ENCODE measurements at regions not wholly inside any gene's neighbourhood (a gene's known extent, or its start where the extent isn't known, plus 50 kb on each side); places are given as distances from the start of the nearest gene placed in this dataset.

DNA sequence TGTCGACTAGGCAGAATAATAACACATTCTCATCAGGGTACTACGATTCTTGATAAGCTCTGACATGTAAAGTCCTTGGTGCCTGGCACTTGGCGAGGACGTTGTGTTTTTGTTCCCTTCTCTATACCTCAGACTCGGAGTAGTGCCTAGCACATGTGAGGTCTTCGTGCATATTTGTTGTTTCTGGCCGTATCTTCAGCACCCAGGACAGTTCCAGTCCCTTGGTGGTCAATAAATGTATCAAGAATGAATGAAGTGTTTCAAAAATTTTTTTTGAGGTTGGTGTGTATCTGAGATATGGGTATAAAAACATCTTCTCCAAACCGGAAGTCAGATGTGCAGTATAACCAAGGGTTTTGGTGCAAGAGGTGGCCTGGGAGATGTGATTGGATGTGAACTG lies 198.2 kb downstream of the AACS start:
- TF ChIP-seq, protein P1, sequence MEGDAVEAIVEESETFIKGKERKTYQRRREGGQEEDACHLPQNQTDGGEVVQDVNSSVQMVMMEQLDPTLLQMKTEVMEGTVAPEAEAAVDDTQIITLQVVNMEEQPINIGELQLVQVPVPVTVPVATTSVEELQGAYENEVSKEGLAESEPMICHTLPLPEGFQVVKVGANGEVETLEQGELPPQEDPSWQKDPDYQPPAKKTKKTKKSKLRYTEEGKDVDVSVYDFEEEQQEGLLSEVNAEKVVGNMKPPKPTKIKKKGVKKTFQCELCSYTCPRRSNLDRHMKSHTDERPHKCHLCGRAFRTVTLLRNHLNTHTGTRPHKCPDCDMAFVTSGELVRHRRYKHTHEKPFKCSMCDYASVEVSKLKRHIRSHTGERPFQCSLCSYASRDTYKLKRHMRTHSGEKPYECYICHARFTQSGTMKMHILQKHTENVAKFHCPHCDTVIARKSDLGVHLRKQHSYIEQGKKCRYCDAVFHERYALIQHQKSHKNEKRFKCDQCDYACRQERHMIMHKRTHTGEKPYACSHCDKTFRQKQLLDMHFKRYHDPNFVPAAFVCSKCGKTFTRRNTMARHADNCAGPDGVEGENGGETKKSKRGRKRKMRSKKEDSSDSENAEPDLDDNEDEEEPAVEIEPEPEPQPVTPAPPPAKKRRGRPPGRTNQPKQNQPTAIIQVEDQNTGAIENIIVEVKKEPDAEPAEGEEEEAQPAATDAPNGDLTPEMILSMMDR (conservative IDR thresholded peaks at IDR 0.05; ENCODE audit: low read depth, low read length), result no peak
- TF ChIP-seq EZH2 (IDR thresholded peaks at IDR 0.05; ENCODE audit: low read length, unreplicated experiment), result no peak
- TF ChIP-seq EZH2phosphoT487 (IDR thresholded peaks at IDR 0.05; ENCODE audit: borderline replicate concordance, low read length), result no peak
- DNase-seq (no peak), ATAC-seq (no peak)
- Histone ChIP-seq H3K9ac (ENCODE audit: low read length) (no peak overlapping the region), H3K4me2 (ENCODE audit: low read length) (no peak overlapping the region), H3K4me3 (ENCODE audit: low read length) (no peak overlapping the region), H3K79me2 (ENCODE audit: low read length) (no peaks in the 10 kb centered on the region), H3K9me2 (replicated peaks; ENCODE audit: low read length) (no peaks in the 10 kb centered on the region), H3F3A (ENCODE audit: low read length, unreplicated experiment) (no peaks in the 10 kb centered on the region), H2AFZ (ENCODE audit: low read length) (no peak overlapping the region), H3K4me1 (ENCODE audit: insufficient read depth, low read length) (no peaks in the 10 kb centered on the region), H3K36me3 (ENCODE audit: low read depth, low read length) (no peaks in the 10 kb centered on the region), H4K20me1 (ENCODE audit: low read length) (no peaks in the 10 kb centered on the region), H3K27ac (ENCODE audit: low read length) (no peak overlapping the region), H3K9me3 (ENCODE audit: low read length) (no peaks in the 10 kb centered on the region), H3K27me3 (ENCODE audit: low read length) (peaks cover 54% of the 10 kb centered on the region)
- CTCF ChIA-PET, result no interaction called here
- POLR2A ChIA-PET (ENCODE audit: unreplicated experiment), result no interaction called here
- intact Hi-C loops (cut with micrococcal nuclease), result no loop called here
- BruUV-seq (replicated peaks), result no TSS peak

DNA sequence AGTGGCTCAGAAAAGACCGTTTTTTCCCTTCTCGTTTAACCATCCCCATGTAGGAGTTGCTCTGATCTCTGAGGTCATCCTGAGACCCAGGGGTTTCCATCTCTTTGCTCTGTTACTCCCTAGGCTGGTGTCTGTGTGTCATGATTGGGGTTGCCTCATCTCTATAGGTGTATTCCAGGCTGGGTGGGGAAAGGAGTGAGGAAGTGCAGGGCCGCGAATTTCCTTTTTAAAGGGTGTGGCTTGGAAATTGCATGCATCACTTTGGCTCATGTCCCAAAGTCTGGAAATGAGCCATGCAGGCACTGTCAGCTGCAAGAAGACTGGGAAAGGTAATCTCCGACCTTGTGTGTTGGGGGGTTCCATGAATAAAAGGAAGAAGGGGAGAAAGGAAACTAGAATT lies 201.9 kb downstream of the AACS start:
- no TSS peak for BruUV-seq (replicated peaks)

DNA sequence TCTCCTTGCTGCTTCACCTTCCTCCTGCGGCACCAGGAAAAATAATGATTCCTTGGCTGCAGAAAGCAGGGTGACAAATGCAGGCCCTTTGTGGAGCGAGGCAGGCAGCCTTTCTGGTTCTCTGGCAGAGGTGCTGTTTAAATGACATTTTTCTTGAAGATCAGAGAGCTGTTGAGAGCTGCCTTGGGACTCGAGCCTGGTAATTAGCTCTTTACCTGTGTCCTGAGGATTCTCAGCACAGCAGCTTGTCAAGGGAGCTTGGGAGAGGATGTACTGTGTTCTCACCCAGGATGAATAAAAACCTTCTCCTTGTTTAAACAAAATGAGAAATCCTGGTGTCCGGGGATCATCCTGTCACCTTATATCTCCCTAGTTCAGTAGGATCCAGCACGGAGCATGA lies 204.0 kb downstream of the AACS start:
- ChIA-PET POLR2A (ENCODE audit: unreplicated experiment) (no interaction called here), CTCF (no interaction called here)
- H3K4me2 ChIP-seq (ENCODE audit: low read length), result no peak overlapping the region
- BruUV-seq (replicated peaks), result no TSS peak
- DNase-seq (no peak), ATAC-seq (no peak)
- intact Hi-C loops (cut with micrococcal nuclease), result no loop called here
- no peaks in the 10 kb centered on the region for H3K9me3 ChIP-seq (ENCODE audit: low read length)
- no peaks in the 10 kb centered on the region for H3K9me2 ChIP-seq (replicated peaks; ENCODE audit: low read length)
- TF ChIP-seq EZH2phosphoT487 (IDR thresholded peaks at IDR 0.05; ENCODE audit: borderline replicate concordance, low read length) (no peak), EZH2 (IDR thresholded peaks at IDR 0.05; ENCODE audit: low read length, unreplicated experiment) (no peak)
- TF ChIP-seq, protein P1 (conservative IDR thresholded peaks at IDR 0.05; ENCODE audit: low read depth, low read length), result no peak
- no peaks in the 10 kb centered on the region for H3K4me1 ChIP-seq (ENCODE audit: insufficient read depth, low read length)
- H3K27ac ChIP-seq (ENCODE audit: low read length), result no peak overlapping the region
- H3K27me3 ChIP-seq (ENCODE audit: low read length), result peaks cover 78% of the 10 kb centered on the region
- no peak overlapping the region for H2AFZ ChIP-seq (ENCODE audit: low read length)
- no peaks in the 10 kb centered on the region for H3K79me2 ChIP-seq (ENCODE audit: low read length)
- no peaks in the 10 kb centered on the region for H3F3A ChIP-seq (ENCODE audit: low read length, unreplicated experiment)
- no peaks in the 10 kb centered on the region for H4K20me1 ChIP-seq (ENCODE audit: low read length)
- H3K36me3 ChIP-seq (ENCODE audit: low read depth, low read length), result no peaks in the 10 kb centered on the region
- no peak overlapping the region for H3K9ac ChIP-seq (ENCODE audit: low read length)
- H3K4me3 ChIP-seq (ENCODE audit: low read length), result no peak overlapping the region

More for the DNA sequence above, 201.9 kb downstream of the AACS start:
- Histone ChIP-seq H3K4me1 (ENCODE audit: insufficient read depth, low read length) (no peaks in the 10 kb centered on the region), H3F3A (ENCODE audit: low read length, unreplicated experiment) (no peaks in the 10 kb centered on the region), H3K36me3 (ENCODE audit: low read depth, low read length) (no peaks in the 10 kb centered on the region), H3K4me2 (ENCODE audit: low read length) (no peak overlapping the region), H3K4me3 (ENCODE audit: low read length) (no peak overlapping the region), H3K9me3 (ENCODE audit: low read length) (no peaks in the 10 kb centered on the region), H3K9ac (ENCODE audit: low read length) (no peak overlapping the region), H3K27ac (ENCODE audit: low read length) (no peak overlapping the region), H2AFZ (ENCODE audit: low read length) (no peak overlapping the region), H3K79me2 (ENCODE audit: low read length) (no peaks in the 10 kb centered on the region), H4K20me1 (ENCODE audit: low read length) (no peaks in the 10 kb centered on the region), H3K9me2 (replicated peaks; ENCODE audit: low read length) (no peaks in the 10 kb centered on the region), H3K27me3 (ENCODE audit: low read length) (peaks cover 56% of the 10 kb centered on the region)
- ChIA-PET CTCF (no interaction called here), POLR2A (ENCODE audit: unreplicated experiment) (no interaction called here)
- TF ChIP-seq EZH2 (IDR thresholded peaks at IDR 0.05; ENCODE audit: low read length, unreplicated experiment) (no peak), EZH2phosphoT487 (IDR thresholded peaks at IDR 0.05; ENCODE audit: borderline replicate concordance, low read length) (no peak)
- TF ChIP-seq, protein P1 (conservative IDR thresholded peaks at IDR 0.05; ENCODE audit: low read depth, low read length), result no peak
- ATAC-seq (no peak), DNase-seq (peak; percentile 41)
- intact Hi-C loops (cut with micrococcal nuclease), result no loop called here

Measured in PC-3 (cell line).